ENCODE measurements at regions not wholly inside any gene's neighbourhood (a gene's known extent, or its start where the extent isn't known, plus 50 kb on each side); places are given as distances from the start of the nearest gene placed in this dataset.
"Not testable (repeated sequence)": the region's sequence is repeated elsewhere in the genome, so short reads cannot be mapped to it uniquely, and the experiment has no call there.

DNA sequence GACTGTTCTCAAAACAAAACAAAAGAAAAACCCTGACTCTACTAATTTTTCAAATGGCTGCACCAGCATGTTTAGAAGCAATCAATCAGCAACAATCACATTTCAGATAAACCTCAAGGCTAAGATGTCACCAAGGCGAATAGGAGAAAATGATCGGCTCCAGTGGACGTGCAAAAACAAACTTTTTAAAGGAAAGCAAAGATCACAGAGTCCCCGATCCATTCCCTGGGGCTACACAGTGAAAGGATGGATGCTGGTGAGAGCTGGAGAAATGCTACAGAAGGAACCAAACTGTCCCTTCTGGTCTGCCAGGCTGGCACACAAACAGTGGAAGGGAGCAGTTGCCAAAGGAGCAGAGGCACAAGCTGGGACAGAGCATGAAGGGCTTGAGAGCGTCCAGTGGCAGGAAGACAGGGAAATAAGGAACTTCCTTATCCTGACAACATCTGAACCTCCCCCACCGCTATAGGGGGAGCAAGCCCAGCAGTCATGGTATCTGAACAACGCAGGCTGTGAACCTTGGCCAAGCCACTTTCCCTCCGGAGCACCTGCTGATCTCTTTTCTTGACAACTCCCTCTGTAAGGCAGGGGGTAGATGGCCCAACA lies 73.7 kb upstream of the HIVEP1 start:
- Histone ChIP-seq H3K79me2 (ENCODE audit: insufficient read depth, low read length) (no peaks in the 10 kb centered on the region), H3K4me3 (ENCODE audit: insufficient read depth, low read depth, low read length) (no peak overlapping the region), H2AFZ (ENCODE audit: low read depth, low read length) (peak overlapping the region; percentile 61), H3K9me3 (ENCODE audit: insufficient read depth, low read depth, low read length) (no peaks in the 10 kb centered on the region), H3K27ac (ENCODE audit: low read depth, low read length) (no peak overlapping the region), H3K27me3 (ENCODE audit: insufficient read depth, low read length) (no peaks in the 10 kb centered on the region), H3K4me1 (ENCODE audit: insufficient read depth, low read length) (no peaks in the 10 kb centered on the region), H4K20me1 (ENCODE audit: insufficient read depth, low read length) (no peaks in the 10 kb centered on the region), H3K9ac (ENCODE audit: low read length) (no peak overlapping the region), H3K4me2 (ENCODE audit: low read length) (peak overlapping the region; percentile 21), H3K36me3 (ENCODE audit: insufficient read depth, low read length) (no peaks in the 10 kb centered on the region)
- FAIRE-seq = no peak
- H3K27me3 Mint-ChIP-seq (ENCODE audit: low read depth, unreplicated experiment) = no peaks in the 10 kb centered on the region
- H3K27ac Mint-ChIP-seq (ENCODE audit: unreplicated experiment) = no peak overlapping the region
- H3K4me3 Mint-ChIP-seq (ENCODE audit: unreplicated experiment) = no peak overlapping the region
- H3K9me3 Mint-ChIP-seq (ENCODE audit: unreplicated experiment) = no peaks in the 10 kb centered on the region
- TF ChIP-seq CTCF (IDR thresholded peaks at IDR 0.05; ENCODE audit: insufficient read depth, low read depth, low read length) (no peak), EZH2 (IDR thresholded peaks at IDR 0.05; ENCODE audit: insufficient read depth, low read length) (no peak)
- no peak for DNase-seq (ENCODE audit: low read depth)
- no peaks in the 10 kb centered on the region for H3K4me1 Mint-ChIP-seq (ENCODE audit: low read depth, unreplicated experiment)
- H3K36me3 Mint-ChIP-seq (ENCODE audit: low read depth, unreplicated experiment) = no peaks in the 10 kb centered on the region

DNA sequence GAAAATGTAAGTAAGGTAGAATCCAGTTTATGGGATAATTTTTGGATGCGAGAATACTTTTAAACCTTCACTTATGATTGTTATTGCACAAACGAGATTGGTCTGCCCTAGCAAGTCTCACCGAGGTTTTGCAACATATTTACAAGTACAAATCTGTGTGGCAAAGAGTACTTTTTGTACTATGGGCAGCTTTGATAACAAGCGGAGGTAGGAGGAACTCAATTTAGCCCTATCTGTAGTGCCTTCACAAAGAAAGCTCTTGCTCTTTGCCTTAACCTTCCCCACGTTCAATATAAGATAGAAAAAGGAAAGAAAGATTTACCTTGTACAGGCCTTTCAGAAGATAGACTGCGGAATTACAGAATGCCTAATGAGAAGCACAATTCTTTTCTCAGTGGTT lies 77.5 kb upstream of the HIVEP1 start:
- no peak overlapping the region for H3K27ac ChIP-seq (ENCODE audit: low read depth, low read length)
- TF ChIP-seq EZH2 (IDR thresholded peaks at IDR 0.05; ENCODE audit: insufficient read depth, low read length) (no peak), CTCF (IDR thresholded peaks at IDR 0.05; ENCODE audit: insufficient read depth, low read depth, low read length) (no peak)
- H3K9me3 Mint-ChIP-seq (ENCODE audit: unreplicated experiment) = no peaks in the 10 kb centered on the region
- no peak for DNase-seq (ENCODE audit: low read depth)
- no peak overlapping the region for H2AFZ ChIP-seq (ENCODE audit: low read depth, low read length)
- no peaks in the 10 kb centered on the region for H3K36me3 ChIP-seq (ENCODE audit: insufficient read depth, low read length)
- no peak overlapping the region for H3K4me3 Mint-ChIP-seq (ENCODE audit: unreplicated experiment)
- H3K79me2 ChIP-seq (ENCODE audit: insufficient read depth, low read length) = no peaks in the 10 kb centered on the region
- no peaks in the 10 kb centered on the region for H3K27me3 ChIP-seq (ENCODE audit: insufficient read depth, low read length)
- no peaks in the 10 kb centered on the region for H3K36me3 Mint-ChIP-seq (ENCODE audit: low read depth, unreplicated experiment)
- no peaks in the 10 kb centered on the region for H4K20me1 ChIP-seq (ENCODE audit: insufficient read depth, low read length)
- no peaks in the 10 kb centered on the region for H3K4me1 Mint-ChIP-seq (ENCODE audit: low read depth, unreplicated experiment)
- H3K9me3 ChIP-seq (ENCODE audit: insufficient read depth, low read depth, low read length) = no peaks in the 10 kb centered on the region
- H3K4me1 ChIP-seq (ENCODE audit: insufficient read depth, low read length) = no peaks in the 10 kb centered on the region
- H3K27ac Mint-ChIP-seq (ENCODE audit: unreplicated experiment) = no peak overlapping the region
- no peak overlapping the region for H3K4me2 ChIP-seq (ENCODE audit: low read length)
- no peak overlapping the region for H3K4me3 ChIP-seq (ENCODE audit: insufficient read depth, low read depth, low read length)
- H3K9ac ChIP-seq (ENCODE audit: low read length) = no peak overlapping the region
- no peaks in the 10 kb centered on the region for H3K27me3 Mint-ChIP-seq (ENCODE audit: low read depth, unreplicated experiment)
- no peak for FAIRE-seq

- not testable (repeated sequence) for H4K20me1 ChIP-seq (ENCODE audit: insufficient read depth, low read length); H3K4me3 Mint-ChIP-seq (ENCODE audit: unreplicated experiment); H3K9me3 Mint-ChIP-seq (ENCODE audit: unreplicated experiment); H3K9ac ChIP-seq (ENCODE audit: low read length); H2AFZ ChIP-seq (ENCODE audit: low read depth, low read length); H3K4me2 ChIP-seq (ENCODE audit: low read length); H3K4me1 Mint-ChIP-seq (ENCODE audit: low read depth, unreplicated experiment); H3K36me3 ChIP-seq (ENCODE audit: insufficient read depth, low read length); H3K4me1 ChIP-seq (ENCODE audit: insufficient read depth, low read length); H3K4me3 ChIP-seq (ENCODE audit: insufficient read depth, low read depth, low read length); H3K79me2 ChIP-seq (ENCODE audit: insufficient read depth, low read length); DNase-seq (ENCODE audit: low read depth); H3K27me3 Mint-ChIP-seq (ENCODE audit: low read depth, unreplicated experiment); FAIRE-seq; H3K27ac ChIP-seq (ENCODE audit: low read depth, low read length); H3K27ac Mint-ChIP-seq (ENCODE audit: unreplicated experiment); H3K27me3 ChIP-seq (ENCODE audit: insufficient read depth, low read length); H3K9me3 ChIP-seq (ENCODE audit: insufficient read depth, low read depth, low read length); H3K36me3 Mint-ChIP-seq (ENCODE audit: low read depth, unreplicated experiment)
Measured at GRCh38 chr6:11932892-11933291, 79.2 kb upstream of the HIVEP1 start.
